HEK293 (cell line): ENCODE measurements at regions not wholly inside any gene's neighbourhood (a gene's known extent, or its start where the extent isn't known, plus 50 kb on each side); places are given as distances from the start of the nearest gene placed in this dataset.

Experiments
- PRDM4 ChIP-seq: fragments of 450-650 bp; formaldehyde crosslinking; IDR thresholded peaks from 2 replicates; pipeline ENCODE4 v1.5.1; 2017; ENCODE audit warnings: missing biosample characterization, missing genetic modification characterization
- ZNF146 ChIP-seq: fragments of 450-650 bp; formaldehyde crosslinking; IDR thresholded peaks from 2 replicates; pipeline ENCODE4 v1.5.1; 2016; ENCODE audit warnings: missing biosample characterization, missing genetic modification characterization

GRCh38 chr1:185441605-185442004, 124.6 kb upstream of the IVNS1ABP start:
- no peak for TF ChIP-seq PRDM4
- TF ChIP-seq ZNF146 (tag by site-specific recombination): no peak
